ENCODE measurements at regions not wholly inside any gene's neighbourhood (a gene's known extent, or its start where the extent isn't known, plus 50 kb on each side); places are given as distances from the start of the nearest gene placed in this dataset.

GRCh38 chr2:88320076-88320773, 132.3 kb downstream of the FOXI3 start:
- ATAC-seq = no peak
- H3K27me3 ChIP-seq = no peaks in the 10 kb centered on the region
- intact Hi-C loops (cut with DNase I) = no loop called here
- peaks cover 0 to 7% (median 0%) of the 10 kb centered on the region in 4 donors for H3K4me1 ChIP-seq
- 80% methylated on average over 1 of the region's 2 CpGs for WGBS (ENCODE audit: insufficient coverage, low coverage, low lambda C conversion rate, missing lambda C conversion rate)
- no peaks in the 10 kb centered on the region for H3K9me3 ChIP-seq
- no peak for DNase-seq
- H3K36me3 ChIP-seq = no peaks in the 10 kb centered on the region
- no peak overlapping the region for H3K27ac ChIP-seq
- TF ChIP-seq CTCF (IDR thresholded peaks at IDR 0.05) = no peak
- TF ChIP-seq POLR2A (IDR thresholded peaks at IDR 0.05) = no peak
- H3K4me3 ChIP-seq = no peak overlapping the region

- no peaks in the 10 kb centered on the region for H3K36me3 ChIP-seq
- WGBS (ENCODE audit: insufficient coverage, low coverage, low lambda C conversion rate, missing lambda C conversion rate) = 45% methylated on average over 4 of the region's 5 CpGs
- no peaks in the 10 kb centered on the region for H3K9me3 ChIP-seq
- no peak overlapping the region for H3K27ac ChIP-seq
- TF ChIP-seq POLR2A (IDR thresholded peaks at IDR 0.05) (no peak), CTCF (IDR thresholded peaks at IDR 0.05) (no peak)
- no peak for DNase-seq
- intact Hi-C loops (cut with DNase I) = loop anchor here in 1 of 2 donors (10.0 kb wide), 1 partner anchor 124 kb away; no protein-coding TSS in a partner anchor
- ATAC-seq = no peak
- H3K4me3 ChIP-seq = no peak overlapping the region
- H3K27me3 ChIP-seq = no peaks in the 10 kb centered on the region
- H3K4me1 ChIP-seq = peaks cover 0 to 7% (median 0%) of the 10 kb centered on the region in 4 donors
Observed at GRCh38 chr2:88318956-88319330, 133.6 kb downstream of the FOXI3 start.

- H3K27ac ChIP-seq = no peak overlapping the region
- TF ChIP-seq CTCF (IDR thresholded peaks at IDR 0.05) = no peak
- no peak for TF ChIP-seq POLR2A (IDR thresholded peaks at IDR 0.05)
- no peaks in the 10 kb centered on the region for H3K27me3 ChIP-seq
- no peaks in the 10 kb centered on the region for H3K36me3 ChIP-seq
- no peak for ATAC-seq
- H3K4me3 ChIP-seq = no peak overlapping the region
- DNase-seq = no peak
- peaks cover 0 to 7% (median 0%) of the 10 kb centered on the region in 4 donors for H3K4me1 ChIP-seq
- WGBS (ENCODE audit: insufficient coverage, low coverage, low lambda C conversion rate, missing lambda C conversion rate) = 71% methylated on average over 5 of the region's 5 CpGs
- intact Hi-C loops (cut with DNase I) = loop anchor here in 1 of 2 donors (10.0 kb wide), 1 partner anchor 124 kb away; no protein-coding TSS in a partner anchor
- H3K9me3 ChIP-seq = no peaks in the 10 kb centered on the region
Observed at GRCh38 chr2:88318071-88318955, 134.2 kb downstream of the FOXI3 start.

GRCh38 chr2:88310787-88311186, 140.6 kb downstream of the THNSL2 start:
- 67% methylated on average over 1 of the region's 1 CpG for WGBS (ENCODE audit: insufficient coverage, low coverage, low lambda C conversion rate, missing lambda C conversion rate)
- no peak overlapping the region for H3K27ac ChIP-seq
- H3K4me3 ChIP-seq = no peak overlapping the region
- H3K4me1 ChIP-seq = no peaks in the 10 kb centered on the region
- H3K9me3 ChIP-seq = no peaks in the 10 kb centered on the region
- intact Hi-C loops (cut with DNase I) = loop anchor here in 1 of 2 donors (10.0 kb wide), 1 partner anchor 116 kb away; no protein-coding TSS in a partner anchor
- ATAC-seq = no peak
- DNase-seq = no peak
- no peak for TF ChIP-seq CTCF (IDR thresholded peaks at IDR 0.05)
- TF ChIP-seq POLR2A (IDR thresholded peaks at IDR 0.05) = no peak
- H3K36me3 ChIP-seq = no peaks in the 10 kb centered on the region
- no peaks in the 10 kb centered on the region for H3K27me3 ChIP-seq

Data from right lobe of liver (tissue), 6 donors.